ENCODE measurements at regions not wholly inside any gene's neighbourhood (a gene's known extent, or its start where the extent isn't known, plus 50 kb on each side); places are given as distances from the start of the nearest gene placed in this dataset.

DNA sequence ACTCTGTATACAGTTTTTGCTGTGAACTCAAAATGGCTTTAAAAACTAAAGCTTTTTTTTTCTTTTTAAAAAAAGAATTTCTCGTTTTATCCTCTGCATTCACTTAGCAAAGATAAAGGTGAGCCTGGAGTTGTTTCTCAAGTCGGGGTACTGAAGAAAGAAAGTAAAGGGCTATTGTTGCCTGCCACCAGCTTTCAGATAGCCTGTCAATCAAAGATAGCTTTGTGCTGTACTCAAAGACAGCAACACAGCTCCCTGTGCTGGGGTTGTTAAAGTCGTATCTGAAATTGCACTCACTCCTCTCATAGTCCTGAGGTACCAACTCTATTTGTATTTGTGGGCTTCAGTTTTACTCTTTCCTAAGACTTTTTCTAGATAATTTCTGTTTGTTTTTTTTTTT, 710.1 kb upstream of the ID4 start:
- no peak for TF ChIP-seq ZNF24 (IDR thresholded peaks at IDR 0.05)
- no peak for TF ChIP-seq MYC (IDR thresholded peaks at IDR 0.05; ENCODE audit: insufficient read depth, insufficient read length, insufficient replicate concordance, low read length, severe bottlenecking)
- TF ChIP-seq, protein P1, sequence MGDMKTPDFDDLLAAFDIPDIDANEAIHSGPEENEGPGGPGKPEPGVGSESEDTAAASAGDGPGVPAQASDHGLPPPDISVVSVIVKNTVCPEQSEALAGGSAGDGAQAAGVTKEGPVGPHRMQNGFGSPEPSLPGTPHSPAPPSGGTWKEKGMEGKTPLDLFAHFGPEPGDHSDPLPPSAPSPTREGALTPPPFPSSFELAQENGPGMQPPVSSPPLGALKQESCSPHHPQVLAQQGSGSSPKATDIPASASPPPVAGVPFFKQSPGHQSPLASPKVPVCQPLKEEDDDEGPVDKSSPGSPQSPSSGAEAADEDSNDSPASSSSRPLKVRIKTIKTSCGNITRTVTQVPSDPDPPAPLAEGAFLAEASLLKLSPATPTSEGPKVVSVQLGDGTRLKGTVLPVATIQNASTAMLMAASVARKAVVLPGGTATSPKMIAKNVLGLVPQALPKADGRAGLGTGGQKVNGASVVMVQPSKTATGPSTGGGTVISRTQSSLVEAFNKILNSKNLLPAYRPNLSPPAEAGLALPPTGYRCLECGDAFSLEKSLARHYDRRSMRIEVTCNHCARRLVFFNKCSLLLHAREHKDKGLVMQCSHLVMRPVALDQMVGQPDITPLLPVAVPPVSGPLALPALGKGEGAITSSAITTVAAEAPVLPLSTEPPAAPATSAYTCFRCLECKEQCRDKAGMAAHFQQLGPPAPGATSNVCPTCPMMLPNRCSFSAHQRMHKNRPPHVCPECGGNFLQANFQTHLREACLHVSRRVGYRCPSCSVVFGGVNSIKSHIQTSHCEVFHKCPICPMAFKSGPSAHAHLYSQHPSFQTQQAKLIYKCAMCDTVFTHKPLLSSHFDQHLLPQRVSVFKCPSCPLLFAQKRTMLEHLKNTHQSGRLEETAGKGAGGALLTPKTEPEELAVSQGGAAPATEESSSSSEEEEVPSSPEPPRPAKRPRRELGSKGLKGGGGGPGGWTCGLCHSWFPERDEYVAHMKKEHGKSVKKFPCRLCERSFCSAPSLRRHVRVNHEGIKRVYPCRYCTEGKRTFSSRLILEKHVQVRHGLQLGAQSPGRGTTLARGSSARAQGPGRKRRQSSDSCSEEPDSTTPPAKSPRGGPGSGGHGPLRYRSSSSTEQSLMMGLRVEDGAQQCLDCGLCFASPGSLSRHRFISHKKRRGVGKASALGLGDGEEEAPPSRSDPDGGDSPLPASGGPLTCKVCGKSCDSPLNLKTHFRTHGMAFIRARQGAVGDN (IDR thresholded peaks at IDR 0.05), result no peak

Data from GM12878 (cell line).